Fibroblast of upper back skin (primary cell): ENCODE measurements at regions not wholly inside any gene's neighbourhood (a gene's known extent, or its start where the extent isn't known, plus 50 kb on each side); places are given as distances from the start of the nearest gene placed in this dataset.
"Not testable (repeated sequence)": the region's sequence is repeated elsewhere in the genome, so short reads cannot be mapped to it uniquely, and the experiment has no call there.

Experiments
- DNase-seq: peaks from one replicate; pipeline ENCODE4 v3.0.0-alpha.2; 2013

GRCh38 chr5:57069115-57069835 is 104.6 kb upstream of the GPBP1 start:
- DNase-seq = no peak

GRCh38 chr5:57072218-57072892 is 101.5 kb upstream of the GPBP1 start:
- no peak for DNase-seq

- DNase-seq = peak; percentile 7
Observed at GRCh38 chr5:57082441-57083067, 91.3 kb upstream of the GPBP1 start.

- no peak for DNase-seq
Observed at GRCh38 chr5:57085306-57086081, 88.4 kb upstream of the GPBP1 start.

- not testable (repeated sequence) for DNase-seq
Observed at GRCh38 chr5:57087947-57088346, 85.9 kb upstream of the GPBP1 start.

GRCh38 chr5:57094753-57095683 is 78.8 kb upstream of the GPBP1 start:
- DNase-seq = no peak

- DNase-seq = no peak
Observed at GRCh38 chr5:57097526-57097925, 76.3 kb upstream of the GPBP1 start.

- DNase-seq = no peak
Observed at GRCh38 chr5:57102189-57102904, 71.5 kb upstream of the GPBP1 start.

GRCh38 chr5:57102905-57103255 is 71.0 kb upstream of the GPBP1 start:
- no peak for DNase-seq

- no peak for DNase-seq
Observed at GRCh38 chr5:57103317-57103907, 70.4 kb upstream of the GPBP1 start.

GRCh38 chr5:57106661-57107060 is 67.2 kb upstream of the GPBP1 start:
- DNase-seq = no peak

- DNase-seq = no peak
Observed at GRCh38 chr5:57111993-57112392, 61.9 kb upstream of the GPBP1 start.

- no peak for DNase-seq
Observed at GRCh38 chr5:57113481-57113880, 60.4 kb upstream of the GPBP1 start.

GRCh38 chr5:57117596-57117995 is 56.3 kb upstream of the GPBP1 start:
- DNase-seq = no peak

GRCh38 chr5:57119031-57119430 is 54.8 kb upstream of the GPBP1 start:
- DNase-seq = no peak

GRCh38 chr5:57124014-57124413 is 49.8 kb upstream of the GPBP1 start:
- no peak for DNase-seq
